PC-3 (cell line): ENCODE measurements at regions not wholly inside any gene's neighbourhood (a gene's known extent, or its start where the extent isn't known, plus 50 kb on each side); places are given as distances from the start of the nearest gene placed in this dataset.

ENCODE experiments used
- ATAC-seq: fragments of 200-7000 bp; cut with Tn5 transposase; 2 replicates; pipeline ENCODE4 v1.9.1; 2020; ENCODE audit warnings: mild to moderate bottlenecking, moderate library complexity
- BruUV-seq: library from RNA; stranded (reverse); fragments of 400-500 nt; replicated peaks from 2 replicates; lab custom pipeline; 2021; lab: Mats Ljungman, UMichigan
- CTCF ChIA-PET: fragments of 300-600 bp; sonication (Branson Sonifier 250); formaldehyde crosslinking; loops from one replicate; lab custom pipeline; 2022; ENCODE audit warnings: antibody characterized with exemption; lab: Charles Lee
- POLR2A ChIA-PET: fragments of 300-600 bp; sonication (Branson Sonifier 250); formaldehyde crosslinking; loops from one replicate; lab custom pipeline; 2022; ENCODE audit warnings: antibody characterized with exemption; ENCODE audit not compliant: unreplicated experiment; lab: Charles Lee
- DNase-seq: peaks from one replicate; pipeline ENCODE4 v3.0.0-alpha.2; 2015
- H2AFZ ChIP-seq: fragments of 300-600 bp; sonication (generic); 2 replicates; pipeline ENCODE4 v1.6.0; 2016; ENCODE audit warnings: antibody characterized with exemption, low read length
- H3F3A ChIP-seq: fragments of 300-600 bp; sonication (generic); one replicate; pipeline ENCODE4 v1.6.0; 2017; ENCODE audit warnings: antibody characterized with exemption, low read length, control low read depth, mild to moderate bottlenecking; ENCODE audit not compliant: unreplicated experiment
- H3K27ac ChIP-seq: fragments of 300-600 bp; sonication (generic); 2 replicates; pipeline ENCODE4 v1.5.1; 2016; ENCODE audit warnings: mild to moderate bottlenecking, low read length
- H3K27me3 ChIP-seq: fragments of 300-600 bp; sonication (generic); 2 replicates; pipeline ENCODE4 v1.6.1; 2016; ENCODE audit warnings: low read length, mixed read lengths
- H3K36me3 ChIP-seq: fragments of 300-600 bp; sonication (generic); 2 replicates; pipeline ENCODE4 v1.6.1; 2016; ENCODE audit warnings: low read depth, mixed run types, low read length, mixed read lengths
- H3K4me1 ChIP-seq: fragments of 300-600 bp; sonication (generic); 2 replicates; pipeline ENCODE4 v1.5.1; 2016; ENCODE audit warnings: low read length; ENCODE audit not compliant: insufficient read depth
- H3K4me2 ChIP-seq: fragments of 300-600 bp; sonication (generic); 2 replicates; pipeline ENCODE4 v1.6.0; 2016; ENCODE audit warnings: low read length
- H3K4me3 ChIP-seq: fragments of 300-600 bp; sonication (generic); 2 replicates; pipeline ENCODE4 v1.5.1; 2016; ENCODE audit warnings: mild to moderate bottlenecking, low read length, mixed read lengths
- H3K79me2 ChIP-seq: fragments of 300-600 bp; sonication (generic); 2 replicates; pipeline ENCODE4 v1.6.1; 2017; ENCODE audit warnings: low read length, mixed read lengths
- H3K9ac ChIP-seq: fragments of 300-600 bp; sonication (generic); 2 replicates; pipeline ENCODE4 v1.6.0; 2016; ENCODE audit warnings: mild to moderate bottlenecking, low read length
- H3K9me2 ChIP-seq: fragments of 300-600 bp; sonication (generic); replicated peaks from 2 replicates; pipeline ENCODE4 v1.6.1; 2016; ENCODE audit warnings: mixed run types, low read length, mixed read lengths
- H3K9me3 ChIP-seq: fragments of 300-600 bp; sonication (generic); 2 replicates; pipeline ENCODE4 v1.6.1; 2016; ENCODE audit warnings: low read length, mixed read lengths
- H4K20me1 ChIP-seq: fragments of 300-600 bp; sonication (generic); 2 replicates; pipeline ENCODE4 v1.6.1; 2016; ENCODE audit warnings: low read length, mixed read lengths
- CTCF ChIP-seq: fragments of 300-600 bp; sonication (generic); conservative IDR thresholded peaks from 2 replicates; pipeline ENCODE4 v1.5.1; 2017; ENCODE audit warnings: antibody characterized with exemption, low read depth, mild to moderate bottlenecking, low read length
- EZH2 ChIP-seq: fragments of 300-600 bp; sonication (generic); IDR thresholded peaks from one replicate; pipeline ENCODE4 v1.6.1; 2017; ENCODE audit warnings: antibody characterized with exemption, mild to moderate bottlenecking, low read length; ENCODE audit not compliant: unreplicated experiment
- EZH2phosphoT487 ChIP-seq: fragments of 300-600 bp; sonication (generic); IDR thresholded peaks from 2 replicates; pipeline ENCODE4 v1.6.1; 2018; ENCODE audit warnings: mild to moderate bottlenecking, antibody characterized with exemption, low read length, borderline replicate concordance
- intact Hi-C: fragments of 100-400 bp; cut with micrococcal nuclease; formaldehyde crosslinking; loops from 2 replicates; pipeline ENCODE4 v1.9.0; 2023

DNA sequence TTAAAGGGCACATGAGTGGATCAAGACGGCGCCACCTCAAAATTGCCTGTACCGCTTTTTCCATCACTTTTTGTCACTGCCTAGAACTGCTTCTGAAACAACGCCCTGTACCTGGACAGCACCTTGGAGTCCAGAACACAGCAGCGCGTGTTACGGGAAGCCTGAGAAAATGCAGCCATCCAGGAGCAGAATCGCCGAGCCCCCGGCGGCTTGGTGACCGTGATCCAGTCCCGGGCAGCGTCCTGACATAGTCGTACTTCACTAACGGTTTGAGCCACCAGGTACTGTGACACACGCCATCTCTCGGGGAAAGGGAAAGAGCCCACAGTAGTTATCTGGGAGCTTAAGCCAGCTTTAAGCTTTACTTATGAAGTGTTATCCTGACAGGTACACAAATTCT, 168.9 kb upstream of the SALL3 start:
- no peaks in the 10 kb centered on the region for H4K20me1 ChIP-seq
- no peaks in the 10 kb centered on the region for H3K36me3 ChIP-seq
- no peaks in the 10 kb centered on the region for H3F3A ChIP-seq
- no peak for TF ChIP-seq CTCF
- TF ChIP-seq EZH2, result no peak
- TF ChIP-seq EZH2phosphoT487, result no peak
- DNase-seq, result no peak
- no peaks in the 10 kb centered on the region for H3K4me1 ChIP-seq
- H3K9me2 ChIP-seq, result no peaks in the 10 kb centered on the region
- no peak overlapping the region for H3K4me3 ChIP-seq
- no peaks in the 10 kb centered on the region for H3K9me3 ChIP-seq
- no peak for ATAC-seq
- intact Hi-C loops, result no loop called here
- H3K9ac ChIP-seq, result no peak overlapping the region
- H3K4me2 ChIP-seq, result no peak overlapping the region
- no peak overlapping the region for H3K27ac ChIP-seq
- H3K27me3 ChIP-seq, result peaks cover 67% of the 10 kb centered on the region
- ChIA-PET CTCF (no interaction called here), POLR2A (no interaction called here)
- no TSS peak for BruUV-seq
- no peaks in the 10 kb centered on the region for H3K79me2 ChIP-seq
- no peak overlapping the region for H2AFZ ChIP-seq

DNA sequence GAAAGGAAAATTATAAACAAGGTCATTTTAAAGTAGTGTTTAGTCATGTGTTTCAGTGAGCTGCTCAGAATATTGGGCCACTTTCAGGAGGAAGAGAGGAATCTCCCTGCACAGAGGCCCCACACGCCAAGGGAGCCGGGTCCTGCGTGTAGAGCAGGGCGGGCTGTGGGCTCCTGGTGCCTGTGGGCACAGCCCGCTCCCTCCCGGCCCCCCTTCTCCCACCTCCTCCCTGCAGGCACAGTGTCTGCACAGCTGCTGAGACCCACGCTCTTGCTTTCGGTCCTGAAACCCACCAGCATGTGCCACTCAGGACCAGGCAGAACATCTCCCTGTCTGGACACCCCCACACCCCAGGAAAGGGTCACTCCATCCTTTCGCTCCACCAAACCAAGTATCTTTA, 167.6 kb upstream of the SALL3 start:
- Histone ChIP-seq H3K9ac (no peak overlapping the region), H3K4me3 (no peak overlapping the region), H3K79me2 (no peaks in the 10 kb centered on the region), H3K27me3 (peaks cover 56% of the 10 kb centered on the region), H3K27ac (no peak overlapping the region), H3K36me3 (no peaks in the 10 kb centered on the region), H3K9me2 (no peaks in the 10 kb centered on the region), H3K9me3 (no peaks in the 10 kb centered on the region), H2AFZ (no peak overlapping the region), H3K4me1 (no peaks in the 10 kb centered on the region), H3K4me2 (no peak overlapping the region), H4K20me1 (no peaks in the 10 kb centered on the region), H3F3A (no peaks in the 10 kb centered on the region)
- ChIA-PET POLR2A (no interaction called here), CTCF (no interaction called here)
- intact Hi-C loops, result no loop called here
- TF ChIP-seq EZH2phosphoT487, result no peak
- no peak for TF ChIP-seq EZH2
- TF ChIP-seq CTCF, result no peak
- DNase-seq, result no peak
- ATAC-seq, result no peak
- no TSS peak for BruUV-seq

- intact Hi-C loops, result no loop called here
- Histone ChIP-seq H4K20me1 (no peaks in the 10 kb centered on the region), H3K9me3 (no peaks in the 10 kb centered on the region), H3K4me3 (no peak overlapping the region), H3K4me2 (no peak overlapping the region), H3K4me1 (no peaks in the 10 kb centered on the region), H2AFZ (no peak overlapping the region), H3K36me3 (no peaks in the 10 kb centered on the region), H3K79me2 (no peaks in the 10 kb centered on the region), H3K27me3 (peaks cover 46% of the 10 kb centered on the region), H3F3A (no peaks in the 10 kb centered on the region), H3K9me2 (no peaks in the 10 kb centered on the region), H3K27ac (no peak overlapping the region), H3K9ac (no peak overlapping the region)
- ATAC-seq, result no peak
- TF ChIP-seq EZH2phosphoT487 (no peak), EZH2 (no peak), CTCF (no peak)
- no peak for DNase-seq
- ChIA-PET CTCF (no interaction called here), POLR2A (no interaction called here)
- BruUV-seq, result no TSS peak
Measured at GRCh38 chr18:78813156-78813555, 166.5 kb upstream of the SALL3 start.
